Stimulated activated CD8-positive, alpha-beta memory T cell treated with anti-CD3 and anti-CD28 coated beads, Interleukin-15, amount 100 ng/mL, for 4 hours (primary cell): ENCODE measurements at regions not wholly inside any gene's neighbourhood (a gene's known extent, or its start where the extent isn't known, plus 50 kb on each side); places are given as distances from the start of the nearest gene placed in this dataset.
"Not testable (repeated sequence)": the region's sequence is repeated elsewhere in the genome, so short reads cannot be mapped to it uniquely, and the experiment has no call there.

Experiments
- DNase-seq, 2 donors: peaks; one replicate each; pipeline ENCODE4 v3.0.0-alpha.2; 2020; ENCODE audit warnings: low read depth in 2 of 2

GRCh38 chr7:23887660-23888059 lies 177.6 kb downstream of the STK31 start:
- no peak for DNase-seq

GRCh38 chr7:23888958-23889357 lies 178.9 kb downstream of the STK31 start:
- DNase-seq = no peak

GRCh38 chr7:23889566-23889965 lies 179.5 kb downstream of the STK31 start:
- DNase-seq = no peak

GRCh38 chr7:23892019-23892418 lies 182.0 kb downstream of the STK31 start:
- DNase-seq = no peak

- DNase-seq = no peak
Observed at GRCh38 chr7:23893176-23893941, 183.3 kb downstream of the STK31 start.

- peak; percentile 7 to 17 for DNase-seq
Observed at GRCh38 chr7:23893942-23894891, 184.2 kb downstream of the STK31 start.

GRCh38 chr7:23894892-23895569 lies 185.0 kb downstream of the STK31 start:
- DNase-seq = no peak

- DNase-seq = no peak
Observed at GRCh38 chr7:23895666-23896096, 185.7 kb downstream of the STK31 start.

- DNase-seq = no peak
Observed at GRCh38 chr7:23898619-23899018, 188.6 kb downstream of the STK31 start.

GRCh38 chr7:23904901-23905300 lies 194.9 kb downstream of the STK31 start:
- not testable (repeated sequence) for DNase-seq

- DNase-seq = no peak
Observed at GRCh38 chr7:23907012-23907411, 197.0 kb downstream of the STK31 start.

GRCh38 chr7:23909426-23909825 lies 199.4 kb downstream of the STK31 start:
- no peak for DNase-seq

- no peak for DNase-seq
Observed at GRCh38 chr7:23912065-23912464, 202.0 kb downstream of the STK31 start.

- no peak for DNase-seq
Observed at GRCh38 chr7:23913016-23913415, 203.0 kb downstream of the STK31 start.

- no peak for DNase-seq
Observed at GRCh38 chr7:23915236-23915635, 205.2 kb downstream of the STK31 start.

GRCh38 chr7:23918286-23918685 lies 208.3 kb downstream of the STK31 start:
- DNase-seq = no peak

- no peak for DNase-seq
Observed at GRCh38 chr7:23918856-23919255, 208.8 kb downstream of the STK31 start.

- DNase-seq = no peak
Observed at GRCh38 chr7:23925088-23925487, 215.1 kb downstream of the STK31 start.

- DNase-seq = no peak
Observed at GRCh38 chr7:23927709-23928417, 217.8 kb downstream of the STK31 start.

GRCh38 chr7:23928418-23928775 lies 218.4 kb downstream of the STK31 start:
- DNase-seq = no peak

- no peak for DNase-seq
Observed at GRCh38 chr7:23930312-23930711, 220.3 kb downstream of the STK31 start.

- no peak for DNase-seq
Observed at GRCh38 chr7:23931633-23932032, 221.6 kb downstream of the STK31 start.
